AG04450 (cell line): ENCODE measurements at regions not wholly inside any gene's neighbourhood (a gene's known extent, or its start where the extent isn't known, plus 50 kb on each side); places are given as distances from the start of the nearest gene placed in this dataset.

ENCODE experiments used
- CTCF ChIA-PET: fragments of 300-600, 350-600 bp; formaldehyde crosslinking; extraction: SDS; loops from one replicate; lab custom pipeline; 2022; ENCODE audit warnings: antibody characterized with exemption, inconsistent platforms; lab: Charles Lee
- POLR2A ChIA-PET: fragments of 350-600 bp; formaldehyde crosslinking; extraction: SDS; loops from one replicate; lab custom pipeline; 2021; ENCODE audit warnings: antibody characterized with exemption, inconsistent platforms; lab: Yijun Ruan, JAX
- DNase-seq: peaks from one replicate; pipeline ENCODE4 v3.0.0-alpha.2; 2011; ENCODE audit warnings: low read depth, low spot score
- H3K27ac ChIP-seq: one replicate; pipeline ENCODE4 v1.5.1; 2012; ENCODE audit warnings: low read depth, low read length, control low read depth
- H3K27me3 ChIP-seq: one replicate; pipeline ENCODE4 v1.6.0; 2012; ENCODE audit warnings: low read length; ENCODE audit not compliant: control insufficient read depth, insufficient read depth
- H3K4me3 ChIP-seq: 2 replicates; pipeline ENCODE4 v1.5.1; 2011; ENCODE audit warnings: mild to moderate bottlenecking, low read depth, low read length, control low read depth
- H3K9me3 ChIP-seq: 2 replicates; pipeline ENCODE4 v1.5.1; 2012; ENCODE audit warnings: low read length; ENCODE audit not compliant: control insufficient read depth, insufficient read depth
- TF ChIP-seq, protein P1 (sequence below): IDR thresholded peaks from 2 replicates; pipeline ENCODE4 v1.5.1; 2011; ENCODE audit warnings: low read depth, low read length, control low read depth, inconsistent platforms

DNA sequence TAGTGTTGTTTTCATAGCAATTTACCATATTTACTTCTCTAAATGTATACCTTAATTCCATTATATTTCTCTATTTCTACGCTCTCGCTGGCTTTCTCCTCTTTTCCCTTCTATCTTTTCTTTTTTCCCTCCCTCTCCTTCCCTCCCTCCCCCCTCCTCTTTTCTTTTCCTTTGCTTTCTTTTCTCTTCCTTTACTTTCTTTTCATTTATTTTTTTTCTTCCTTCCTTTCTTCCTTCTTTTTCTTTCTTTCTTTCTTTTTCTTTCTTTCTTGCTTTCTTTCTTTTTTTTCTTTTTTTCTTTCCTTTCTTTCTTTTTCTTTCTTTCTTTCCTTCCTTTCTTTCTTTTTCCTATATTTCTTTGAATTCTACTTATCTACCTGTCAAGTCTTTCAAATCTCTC is 533.0 kb upstream of the POT1 start:
- H3K27me3 ChIP-seq, result no peaks in the 10 kb centered on the region
- no peaks in the 10 kb centered on the region; the same call in 1 of the 2 replicates for H3K9me3 ChIP-seq
- ChIA-PET POLR2A (no interaction called here), CTCF (no interaction called here)
- TF ChIP-seq, protein P1, sequence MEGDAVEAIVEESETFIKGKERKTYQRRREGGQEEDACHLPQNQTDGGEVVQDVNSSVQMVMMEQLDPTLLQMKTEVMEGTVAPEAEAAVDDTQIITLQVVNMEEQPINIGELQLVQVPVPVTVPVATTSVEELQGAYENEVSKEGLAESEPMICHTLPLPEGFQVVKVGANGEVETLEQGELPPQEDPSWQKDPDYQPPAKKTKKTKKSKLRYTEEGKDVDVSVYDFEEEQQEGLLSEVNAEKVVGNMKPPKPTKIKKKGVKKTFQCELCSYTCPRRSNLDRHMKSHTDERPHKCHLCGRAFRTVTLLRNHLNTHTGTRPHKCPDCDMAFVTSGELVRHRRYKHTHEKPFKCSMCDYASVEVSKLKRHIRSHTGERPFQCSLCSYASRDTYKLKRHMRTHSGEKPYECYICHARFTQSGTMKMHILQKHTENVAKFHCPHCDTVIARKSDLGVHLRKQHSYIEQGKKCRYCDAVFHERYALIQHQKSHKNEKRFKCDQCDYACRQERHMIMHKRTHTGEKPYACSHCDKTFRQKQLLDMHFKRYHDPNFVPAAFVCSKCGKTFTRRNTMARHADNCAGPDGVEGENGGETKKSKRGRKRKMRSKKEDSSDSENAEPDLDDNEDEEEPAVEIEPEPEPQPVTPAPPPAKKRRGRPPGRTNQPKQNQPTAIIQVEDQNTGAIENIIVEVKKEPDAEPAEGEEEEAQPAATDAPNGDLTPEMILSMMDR, result no peak
- H3K27ac ChIP-seq, result no peak overlapping the region
- DNase-seq, result no peak
- H3K4me3 ChIP-seq, result no peak overlapping the region

DNA sequence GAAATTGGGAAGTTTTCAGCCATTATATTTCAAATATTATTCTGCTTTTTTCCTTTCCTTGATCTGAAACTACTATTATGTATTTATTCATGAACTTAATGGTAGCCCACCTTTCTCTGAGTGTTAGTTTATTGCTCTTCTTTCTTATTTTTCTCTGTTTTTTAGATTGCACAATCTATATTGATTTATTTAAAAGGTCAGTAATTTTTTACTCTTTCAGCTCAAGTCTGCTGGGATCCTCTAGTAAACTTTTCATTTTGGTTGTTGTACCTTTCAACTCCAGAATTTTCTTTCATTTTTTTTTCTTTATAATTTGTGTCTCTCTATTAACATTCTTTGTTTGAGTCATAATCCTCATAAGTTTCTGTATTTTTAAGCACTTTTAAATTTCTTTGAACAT is 529.4 kb upstream of the POT1 start:
- CTCF ChIA-PET, result no interaction called here
- TF ChIP-seq, protein P1, result no peak
- H3K27me3 ChIP-seq, result no peaks in the 10 kb centered on the region
- no peak overlapping the region for H3K27ac ChIP-seq
- no peak for DNase-seq
- H3K4me3 ChIP-seq, result no peak overlapping the region
- peaks cover 9% of the 10 kb centered on the region; the same call in 1 of the 2 replicates for H3K9me3 ChIP-seq
- POLR2A ChIA-PET, result no interaction called here

GRCh38 chr7:125450749-125451148 is 521.1 kb upstream of the POT1 start:
- TF ChIP-seq, protein P1, result no peak
- DNase-seq, result no peak
- Histone ChIP-seq H3K27ac (no peak overlapping the region), H3K4me3 (no peak overlapping the region), H3K27me3 (no peaks in the 10 kb centered on the region), H3K9me3 (peaks cover 8% of the 10 kb centered on the region; the same call in 1 of the 2 replicates)
- POLR2A ChIA-PET, result no interaction called here
- CTCF ChIA-PET, result no interaction called here

DNA sequence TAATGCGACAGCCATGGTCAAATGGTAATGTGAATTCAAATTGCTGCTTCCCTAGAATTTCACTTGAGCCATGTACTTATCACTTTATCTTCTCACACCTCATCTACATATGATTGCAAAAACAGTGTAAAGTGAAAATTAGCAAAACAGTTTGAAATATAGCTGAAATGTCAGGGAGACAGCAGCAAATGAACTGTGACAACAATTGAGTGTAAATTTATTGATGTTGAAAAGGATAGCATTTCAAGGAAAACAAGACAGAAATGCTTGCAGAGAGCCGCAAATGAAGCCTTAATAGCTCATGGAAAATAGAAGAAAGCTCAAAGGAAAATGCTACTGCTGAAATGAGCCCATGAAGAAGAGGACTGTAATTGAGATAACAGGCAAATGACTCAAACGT is 516.2 kb upstream of the POT1 start:
- H3K27me3 ChIP-seq, result no peaks in the 10 kb centered on the region
- H3K9me3 ChIP-seq, result peaks cover 5% of the 10 kb centered on the region
- no peak for DNase-seq
- POLR2A ChIA-PET, result no interaction called here
- H3K27ac ChIP-seq, result no peak overlapping the region
- no peak overlapping the region for H3K4me3 ChIP-seq
- CTCF ChIA-PET, result no interaction called here
- TF ChIP-seq, protein P1, result no peak

- POLR2A ChIA-PET, result no interaction called here
Measured at GRCh38 chr7:125444864-125445263, 515.2 kb upstream of the POT1 start.

More at GRCh38 chr7:125444864-125445263, 515.2 kb upstream of the POT1 start:
- no peak overlapping the region for H3K4me3 ChIP-seq
- H3K9me3 ChIP-seq, result peaks cover 5% of the 10 kb centered on the region
- H3K27me3 ChIP-seq, result no peaks in the 10 kb centered on the region
- H3K27ac ChIP-seq, result no peak overlapping the region
- CTCF ChIA-PET, result interaction anchor here (0.6 kb wide), 1 partner anchor 1527 kb away, joined by 3 read pairs; no protein-coding TSS in a partner anchor
- no peak for DNase-seq
- TF ChIP-seq, protein P1, result no peak
